ENCODE measurements at regions not wholly inside any gene's neighbourhood (a gene's known extent, or its start where the extent isn't known, plus 50 kb on each side); places are given as distances from the start of the nearest gene placed in this dataset.

DNA sequence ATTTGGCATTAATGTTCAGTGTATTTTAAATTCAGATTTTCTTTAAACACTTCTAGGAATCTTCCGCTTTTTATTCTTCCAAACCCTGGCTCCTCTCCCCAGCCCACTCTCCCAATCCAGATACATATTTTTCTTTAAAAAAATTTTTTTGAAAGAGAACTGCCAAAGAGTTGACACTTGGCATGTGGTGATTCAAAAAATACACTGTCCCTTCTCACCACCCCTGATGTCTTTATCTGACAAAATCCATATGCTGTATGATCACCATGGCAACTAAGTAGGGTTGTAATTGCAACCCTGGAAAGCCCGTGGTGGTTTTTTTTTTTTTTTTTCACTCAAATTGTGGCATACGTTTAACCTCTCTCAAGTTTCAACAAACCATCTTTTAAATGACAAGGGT, 355.8 kb upstream of the SASH1 start:
- ChIA-PET CTCF (no interaction called here), POLR2A (ENCODE audit: unreplicated experiment) (no interaction called here)
- WGBS, 2 experiments (ENCODE audit: extremely low coverage in 2 of 2, insufficient read length in 1 of 2), result no CpG with 5 or more reads among the region's 3 CpGs
- Histone ChIP-seq H2BK5ac (ENCODE audit: low read depth, low read length, poor library complexity, severe bottlenecking) (no peak overlapping the region), H3K4me2 (ENCODE audit: low read depth, low read length) (no peak overlapping the region), H2BK15ac (ENCODE audit: low read depth, low read length) (no peak overlapping the region), H3K9ac (ENCODE audit: low read depth, low read length) (no peak overlapping the region), H3K9me1 (ENCODE audit: insufficient read depth, low read length) (no peaks in the 10 kb centered on the region), H3K27me3 (ENCODE audit: control insufficient read depth, insufficient read depth, low read length) (0 out of 2 replicates have a peak, but pooled peaks cover 1% of the 10 kb centered on the region), H3K9me3 (ENCODE audit: control insufficient read depth, insufficient read depth, low read length) (no peaks in the 10 kb centered on the region), H3K79me1 (ENCODE audit: low read depth in 1 of 2, low read length in 2 of 2) (no peaks in the 10 kb centered on the region), H2BK120ac (ENCODE audit: low read depth, low read length) (no peak overlapping the region), H3K23ac (ENCODE audit: low read depth, low read length) (no peak overlapping the region), H3K4me3 (ENCODE audit: insufficient read depth, low read depth, low read length) (no peak overlapping the region), H4K91ac (ENCODE audit: insufficient read depth, low read depth, low read length) (no peak overlapping the region), H4K20me1 (ENCODE audit: insufficient read depth, low read length) (no peaks in the 10 kb centered on the region), H3K14ac (replicated peaks; ENCODE audit: low read depth, low read length) (no peak overlapping the region), H3K4ac (ENCODE audit: low read depth, low read length) (no peak overlapping the region), H4K8ac (ENCODE audit: low read depth in 2 of 2, low read length in 2 of 2) (no peak overlapping the region), H4K5ac (ENCODE audit: low read depth, low read length) (no peak overlapping the region), H3K18ac (ENCODE audit: low read depth, low read length) (no peak overlapping the region), H3K56ac (ENCODE audit: extremely low read depth, insufficient read depth, low read length) (no peak overlapping the region), H3K27ac (ENCODE audit: insufficient read depth, low read length) (no peak overlapping the region), H3K36me3 (ENCODE audit: control insufficient read depth, insufficient read depth, low read length) (no peaks in the 10 kb centered on the region), H2AK5ac (ENCODE audit: low read depth, low read length) (no peak overlapping the region), H3K4me1 (ENCODE audit: control insufficient read depth, insufficient read depth, low read length) (no peaks in the 10 kb centered on the region), H2AFZ (replicated peaks; ENCODE audit: low read length, poor library complexity) (no peak overlapping the region), H2BK20ac (ENCODE audit: low read depth, low read length) (no peak overlapping the region), H2AK9ac (replicated peaks; ENCODE audit: low read depth, low read length, poor library complexity) (no peak overlapping the region)
- ATAC-seq (ENCODE audit: low read depth), result no peak
- intact Hi-C loops (cut with micrococcal nuclease) (no loop called here), dilution Hi-C loops (cut with HindIII; ENCODE audit: low sequenced_read_pairs, unreplicated experiment) (no loop called here), in situ Hi-C loops (cut with MboI; ENCODE audit: low sequenced_read_pairs) (no loop called here)
- TF ChIP-seq RFX5 (IDR thresholded peaks at IDR 0.05; ENCODE audit: low read depth, low read length) (no peak), CEBPB (IDR thresholded peaks at IDR 0.05; ENCODE audit: low read depth, low read length) (no peak), MXI1 (IDR thresholded peaks at IDR 0.05; ENCODE audit: borderline replicate concordance, low read depth, low read length) (no peak), POLR2A (IDR thresholded peaks at IDR 0.05; ENCODE audit: low read depth, low read length) (no peak), RAD21 (IDR thresholded peaks at IDR 0.05; ENCODE audit: low read length) (no peak), SMC3 (IDR thresholded peaks at IDR 0.05; ENCODE audit: low read depth, low read length) (no peak), NFE2L2 (IDR thresholded peaks at IDR 0.05; ENCODE audit: low read depth, low read length) (no peak), RCOR1 (IDR thresholded peaks at IDR 0.05; ENCODE audit: insufficient replicate concordance, low read length) (no peak), FOS (IDR thresholded peaks at IDR 0.05; ENCODE audit: low read depth, low read length) (no peak), MAFK (IDR thresholded peaks at IDR 0.05; ENCODE audit: low read depth, low read length) (no peak), BHLHE40 (IDR thresholded peaks at IDR 0.05; ENCODE audit: low read depth, low read length) (no peak), MAZ (IDR thresholded peaks at IDR 0.05; ENCODE audit: borderline replicate concordance, low read depth, low read length) (no peak)
- TF ChIP-seq, protein P1, sequence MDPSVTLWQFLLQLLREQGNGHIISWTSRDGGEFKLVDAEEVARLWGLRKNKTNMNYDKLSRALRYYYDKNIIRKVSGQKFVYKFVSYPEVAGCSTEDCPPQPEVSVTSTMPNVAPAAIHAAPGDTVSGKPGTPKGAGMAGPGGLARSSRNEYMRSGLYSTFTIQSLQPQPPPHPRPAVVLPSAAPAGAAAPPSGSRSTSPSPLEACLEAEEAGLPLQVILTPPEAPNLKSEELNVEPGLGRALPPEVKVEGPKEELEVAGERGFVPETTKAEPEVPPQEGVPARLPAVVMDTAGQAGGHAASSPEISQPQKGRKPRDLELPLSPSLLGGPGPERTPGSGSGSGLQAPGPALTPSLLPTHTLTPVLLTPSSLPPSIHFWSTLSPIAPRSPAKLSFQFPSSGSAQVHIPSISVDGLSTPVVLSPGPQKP (IDR thresholded peaks at IDR 0.05; ENCODE audit: borderline replicate concordance, low read depth, low read length), result no peak
- TF ChIP-seq, protein P2, sequence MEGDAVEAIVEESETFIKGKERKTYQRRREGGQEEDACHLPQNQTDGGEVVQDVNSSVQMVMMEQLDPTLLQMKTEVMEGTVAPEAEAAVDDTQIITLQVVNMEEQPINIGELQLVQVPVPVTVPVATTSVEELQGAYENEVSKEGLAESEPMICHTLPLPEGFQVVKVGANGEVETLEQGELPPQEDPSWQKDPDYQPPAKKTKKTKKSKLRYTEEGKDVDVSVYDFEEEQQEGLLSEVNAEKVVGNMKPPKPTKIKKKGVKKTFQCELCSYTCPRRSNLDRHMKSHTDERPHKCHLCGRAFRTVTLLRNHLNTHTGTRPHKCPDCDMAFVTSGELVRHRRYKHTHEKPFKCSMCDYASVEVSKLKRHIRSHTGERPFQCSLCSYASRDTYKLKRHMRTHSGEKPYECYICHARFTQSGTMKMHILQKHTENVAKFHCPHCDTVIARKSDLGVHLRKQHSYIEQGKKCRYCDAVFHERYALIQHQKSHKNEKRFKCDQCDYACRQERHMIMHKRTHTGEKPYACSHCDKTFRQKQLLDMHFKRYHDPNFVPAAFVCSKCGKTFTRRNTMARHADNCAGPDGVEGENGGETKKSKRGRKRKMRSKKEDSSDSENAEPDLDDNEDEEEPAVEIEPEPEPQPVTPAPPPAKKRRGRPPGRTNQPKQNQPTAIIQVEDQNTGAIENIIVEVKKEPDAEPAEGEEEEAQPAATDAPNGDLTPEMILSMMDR (conservative IDR thresholded peaks at IDR 0.05; ENCODE audit: low read depth, low read length), result no peak
- no peak for DNase-seq
- no TSS peak for BruUV-seq (replicated peaks)

Measured in IMR-90 (cell line).